D721Med (cell line): ENCODE measurements at regions not wholly inside any gene's neighbourhood (a gene's known extent, or its start where the extent isn't known, plus 50 kb on each side); places are given as distances from the start of the nearest gene placed in this dataset.

Experiments
- DNase-seq: peaks from one replicate; pipeline ENCODE4 v3.0.0; 2011; ENCODE audit warnings: low spot score; ENCODE audit not compliant: insufficient read length
- FAIRE-seq: peaks from 2 replicates; lab custom pipeline; 2011; peaks lifted over from hg19 to GRCh38; lab: Jason Lieb, UNC
- CTCF ChIP-seq: IDR thresholded peaks from 2 replicates; pipeline ENCODE4 v1.5.1; 2012; ENCODE audit warnings: mild to moderate bottlenecking, control low read depth; ENCODE audit not compliant: insufficient read depth; ENCODE audit errors: missing control alignments

- FAIRE-seq, result no peak
- no peak for DNase-seq
- no peak for TF ChIP-seq CTCF
Measured at GRCh38 chr7:69433081-69433480, 165.2 kb upstream of the AUTS2 start.

- DNase-seq (no peak), FAIRE-seq (no peak)
- no peak for TF ChIP-seq CTCF
Measured at GRCh38 chr7:69434398-69434815, 163.9 kb upstream of the AUTS2 start.

GRCh38 chr7:69435711-69436110 is 162.6 kb upstream of the AUTS2 start:
- no peak for FAIRE-seq
- no peak for DNase-seq
- no peak for TF ChIP-seq CTCF

GRCh38 chr7:69436946-69437345 is 161.3 kb upstream of the AUTS2 start:
- no peak for DNase-seq
- no peak for TF ChIP-seq CTCF
- no peak for FAIRE-seq

- no peak for TF ChIP-seq CTCF
- DNase-seq, result no peak
- no peak for FAIRE-seq
Measured at GRCh38 chr7:69438584-69439412, 159.5 kb upstream of the AUTS2 start.

- FAIRE-seq (no peak), DNase-seq (no peak)
- no peak for TF ChIP-seq CTCF
Measured at GRCh38 chr7:69439636-69440325, 158.5 kb upstream of the AUTS2 start.

GRCh38 chr7:69440976-69441375 is 157.3 kb upstream of the AUTS2 start:
- FAIRE-seq, result no peak
- no peak for DNase-seq
- TF ChIP-seq CTCF, result no peak
